ENCODE measurements at regions not wholly inside any gene's neighbourhood (a gene's known extent, or its start where the extent isn't known, plus 50 kb on each side); places are given as distances from the start of the nearest gene placed in this dataset.

GRCh38 chr18:7370802-7371201 lies 139.9 kb downstream of the LRRC30 start (continued):
- TF ChIP-seq ZHX2 (IDR thresholded peaks at IDR 0.05; ENCODE audit: low read depth) = no peak
- no peak for TF ChIP-seq ZHX2 (CRISPR knock-in tag; IDR thresholded peaks at IDR 0.05; ENCODE audit: borderline replicate concordance)
- TF ChIP-seq ISX (CRISPR knock-in tag; conservative IDR thresholded peaks at IDR 0.05) = no peak
- TF ChIP-seq KAT2B (IDR thresholded peaks at IDR 0.05; ENCODE audit: borderline replicate concordance, low read depth, low read length) = no peak
- TF ChIP-seq ZNF589 (CRISPR knock-in tag; conservative IDR thresholded peaks at IDR 0.05) = no peak
- TF ChIP-seq HNF4G (IDR thresholded peaks at IDR 0.05; ENCODE audit: borderline replicate concordance, low read depth, low read length) = no peak
- no peak for TF ChIP-seq HNF4G (CRISPR knock-in tag; IDR thresholded peaks at IDR 0.05; ENCODE audit: borderline replicate concordance, low read depth)
- TF ChIP-seq ZNF33A (CRISPR knock-in tag; IDR thresholded peaks at IDR 0.05; ENCODE audit: borderline replicate concordance) = no peak
- no peak for TF ChIP-seq ZBTB37 (CRISPR knock-in tag; IDR thresholded peaks at IDR 0.05)
- TF ChIP-seq, protein P1, sequence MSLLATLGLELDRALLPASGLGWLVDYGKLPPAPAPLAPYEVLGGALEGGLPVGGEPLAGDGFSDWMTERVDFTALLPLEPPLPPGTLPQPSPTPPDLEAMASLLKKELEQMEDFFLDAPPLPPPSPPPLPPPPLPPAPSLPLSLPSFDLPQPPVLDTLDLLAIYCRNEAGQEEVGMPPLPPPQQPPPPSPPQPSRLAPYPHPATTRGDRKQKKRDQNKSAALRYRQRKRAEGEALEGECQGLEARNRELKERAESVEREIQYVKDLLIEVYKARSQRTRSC (CRISPR knock-in tag; IDR thresholded peaks at IDR 0.05; ENCODE audit: low read depth) = no peak
- no peak for TF ChIP-seq ZNF709 (CRISPR knock-in tag; IDR thresholded peaks at IDR 0.05)
